Left hindlimb (tissue), 1 donor: ENCODE measurements at regions not wholly inside any gene's neighbourhood (a gene's known extent, or its start where the extent isn't known, plus 50 kb on each side); places are given as distances from the start of the nearest gene placed in this dataset.
"Not testable (repeated sequence)": the region's sequence is repeated elsewhere in the genome, so short reads cannot be mapped to it uniquely, and the experiment has no call there.

Experiments used
- DNase-seq: peaks from one replicate; pipeline ENCODE4 v3.0.0-alpha.2; 2018

DNA sequence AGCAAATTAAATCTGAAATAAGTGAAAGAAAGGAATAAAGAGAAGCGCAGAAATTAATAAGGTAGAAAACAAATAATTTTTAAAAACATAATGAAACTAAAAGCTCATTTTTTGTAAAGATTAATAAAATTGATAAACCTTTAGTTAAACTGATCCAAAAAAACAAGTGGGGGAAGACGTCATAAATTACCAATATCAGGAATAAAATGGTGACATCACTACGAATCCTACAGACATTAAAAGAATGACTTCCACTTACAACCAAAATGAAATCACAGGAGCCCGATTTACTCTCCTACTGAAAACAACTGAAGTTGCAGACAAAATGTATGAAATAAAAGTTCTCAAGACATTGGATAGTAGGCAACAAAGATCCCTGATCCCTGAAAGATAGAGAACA, 68.1 kb upstream of the IFFO2 start:
- DNase-seq = no peak

DNA sequence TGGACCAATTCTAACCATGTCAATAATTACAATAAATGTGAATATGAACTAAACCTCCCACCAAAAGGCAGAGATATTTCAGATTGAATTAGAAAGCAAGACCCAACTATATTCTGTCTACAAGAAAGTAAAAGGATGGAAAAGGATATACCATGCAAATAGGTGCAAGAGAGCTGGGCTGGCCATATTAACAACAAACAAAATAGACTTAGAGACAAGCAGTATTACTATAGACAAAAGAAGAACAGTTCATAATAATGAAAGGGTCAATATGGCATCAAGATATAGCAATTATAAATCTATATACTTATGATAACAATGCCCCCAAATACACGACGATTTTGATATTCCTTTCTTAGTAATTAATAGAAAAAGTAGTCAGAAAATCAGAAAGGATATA, 67.3 kb upstream of the IFFO2 start:
- DNase-seq = no peak

DNA sequence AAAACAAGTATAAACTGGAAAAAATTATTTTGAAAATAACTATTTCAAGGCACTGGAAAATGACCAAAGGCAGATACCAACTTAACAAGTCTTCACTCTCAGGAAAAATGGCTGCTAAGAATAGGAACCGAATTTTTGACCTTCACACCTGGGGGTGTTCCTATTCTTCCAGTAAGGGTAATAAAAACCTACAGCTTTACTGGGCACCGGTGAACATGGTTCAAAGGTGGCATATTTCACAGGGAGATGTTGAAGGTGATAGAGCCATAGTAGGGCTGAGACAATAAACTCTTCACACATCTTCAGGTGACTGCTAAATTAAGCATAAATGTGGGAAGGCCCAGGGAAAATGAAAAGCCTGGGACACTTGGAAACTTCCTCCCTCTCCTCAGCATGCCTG, 65.4 kb upstream of the IFFO2 start:
- no peak for DNase-seq

DNA sequence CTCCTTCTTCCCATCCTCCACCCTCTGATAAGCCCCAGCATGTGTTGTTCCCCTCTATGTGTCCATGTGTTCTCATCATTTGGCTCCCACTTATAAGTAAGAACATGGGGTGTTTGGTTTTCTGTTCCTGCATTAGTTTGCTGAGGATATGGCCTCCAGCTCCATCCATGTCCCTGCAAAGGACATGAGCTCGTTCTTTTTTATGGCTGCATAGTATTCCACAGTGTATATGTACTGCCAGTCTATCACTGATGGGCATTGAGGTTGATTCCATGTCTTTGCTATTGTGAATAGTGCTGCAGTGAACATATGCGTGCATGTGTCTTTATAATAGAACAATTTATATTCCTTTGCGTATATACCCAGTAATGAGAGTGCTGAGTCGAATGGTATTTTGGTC, 62.8 kb upstream of the IFFO2 start:
- not testable (repeated sequence) for DNase-seq

DNA sequence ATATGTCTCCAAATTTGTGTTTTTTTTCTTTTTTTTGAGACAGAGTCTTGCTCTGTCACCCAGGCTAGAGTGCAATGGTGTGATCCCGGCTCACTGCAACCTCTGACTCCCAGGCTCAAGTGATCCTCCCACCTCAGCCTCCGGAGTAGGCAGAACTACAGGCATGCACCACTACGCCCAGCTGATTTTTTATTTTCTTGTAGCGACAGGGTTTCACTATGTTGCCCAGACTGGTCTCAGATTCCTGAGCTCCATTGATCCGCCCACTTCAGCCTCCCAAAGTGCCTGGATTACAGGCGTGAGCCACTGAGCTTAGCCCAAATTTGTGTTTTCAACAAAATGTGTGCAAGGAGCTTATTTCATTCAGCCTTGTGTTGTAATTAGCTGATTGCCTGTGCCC, 59.0 kb upstream of the IFFO2 start:
- DNase-seq = no peak

DNA sequence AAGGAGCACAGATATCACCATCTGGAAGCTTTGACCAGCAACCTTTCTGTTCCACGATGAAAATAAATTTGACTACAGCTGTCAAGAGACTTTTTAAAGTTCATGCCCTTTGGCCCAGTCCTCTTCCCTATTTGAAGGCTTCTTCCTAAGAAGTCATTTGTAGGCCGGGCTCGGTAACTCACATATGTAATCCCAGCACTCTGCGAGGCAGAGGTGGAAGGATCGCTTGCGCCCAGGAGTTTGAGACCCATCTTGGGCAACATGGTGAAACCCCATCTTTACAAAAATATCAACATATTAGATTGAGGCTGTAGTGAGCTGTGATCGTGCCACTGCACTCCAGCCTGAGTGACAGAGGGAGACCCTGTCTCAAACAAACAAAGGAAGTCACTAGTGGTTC, 58.3 kb upstream of the IFFO2 start:
- DNase-seq = no peak

DNA sequence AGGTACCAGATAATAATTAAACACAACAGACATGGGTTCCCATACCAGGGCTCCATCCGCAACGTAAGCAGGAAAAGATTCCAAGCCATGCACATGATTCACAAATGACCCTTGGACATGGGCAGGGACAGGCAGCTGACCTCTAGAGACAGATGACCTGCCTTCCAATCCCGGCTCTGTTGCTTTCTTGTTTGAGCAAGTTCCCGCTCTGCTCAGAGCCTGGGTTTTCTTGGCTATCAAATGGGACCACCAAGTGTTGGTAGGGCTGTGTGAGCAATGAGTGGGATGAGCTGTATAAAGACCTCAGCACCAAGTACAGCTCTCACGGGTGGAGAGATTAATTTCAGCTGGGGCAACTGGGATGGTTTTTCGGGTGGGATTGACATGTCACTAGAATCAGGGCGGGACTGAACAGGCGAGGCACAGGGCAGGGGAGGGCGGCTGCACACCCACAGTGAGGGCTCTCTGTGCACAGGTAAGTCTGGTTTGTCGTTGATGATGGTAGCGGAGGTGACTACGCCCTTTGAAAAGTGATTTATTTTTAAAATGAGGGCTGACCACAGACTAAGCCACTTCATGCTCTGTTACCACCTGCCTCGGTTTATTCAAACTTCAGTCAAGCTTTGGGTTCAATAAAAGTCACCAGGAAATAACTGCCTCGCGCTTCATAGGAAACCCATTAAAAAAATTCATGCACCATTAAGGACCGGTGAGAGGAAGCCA, 57.5 kb upstream of the IFFO2 start:
- DNase-seq = no peak

DNA sequence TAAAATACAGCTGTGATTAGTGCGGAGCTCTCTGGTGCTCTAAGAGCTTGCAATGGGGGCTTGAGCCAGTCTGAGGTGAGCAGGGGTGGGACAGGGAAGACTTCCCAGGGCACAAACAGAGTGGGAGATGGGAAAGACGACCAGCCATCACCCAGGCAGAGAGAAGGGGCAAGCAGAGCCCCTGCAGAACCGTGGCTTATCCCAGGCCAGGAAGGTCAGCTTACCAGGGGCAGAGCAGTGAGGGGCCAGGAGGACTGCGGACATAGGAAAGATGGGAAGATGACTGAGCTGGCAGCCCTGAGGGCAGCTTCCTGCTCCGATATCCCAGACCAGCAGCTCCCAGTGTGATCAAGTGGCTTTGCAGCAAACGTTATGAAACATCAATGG, 55.4 kb upstream of the IFFO2 start:
- no peak for DNase-seq

DNA sequence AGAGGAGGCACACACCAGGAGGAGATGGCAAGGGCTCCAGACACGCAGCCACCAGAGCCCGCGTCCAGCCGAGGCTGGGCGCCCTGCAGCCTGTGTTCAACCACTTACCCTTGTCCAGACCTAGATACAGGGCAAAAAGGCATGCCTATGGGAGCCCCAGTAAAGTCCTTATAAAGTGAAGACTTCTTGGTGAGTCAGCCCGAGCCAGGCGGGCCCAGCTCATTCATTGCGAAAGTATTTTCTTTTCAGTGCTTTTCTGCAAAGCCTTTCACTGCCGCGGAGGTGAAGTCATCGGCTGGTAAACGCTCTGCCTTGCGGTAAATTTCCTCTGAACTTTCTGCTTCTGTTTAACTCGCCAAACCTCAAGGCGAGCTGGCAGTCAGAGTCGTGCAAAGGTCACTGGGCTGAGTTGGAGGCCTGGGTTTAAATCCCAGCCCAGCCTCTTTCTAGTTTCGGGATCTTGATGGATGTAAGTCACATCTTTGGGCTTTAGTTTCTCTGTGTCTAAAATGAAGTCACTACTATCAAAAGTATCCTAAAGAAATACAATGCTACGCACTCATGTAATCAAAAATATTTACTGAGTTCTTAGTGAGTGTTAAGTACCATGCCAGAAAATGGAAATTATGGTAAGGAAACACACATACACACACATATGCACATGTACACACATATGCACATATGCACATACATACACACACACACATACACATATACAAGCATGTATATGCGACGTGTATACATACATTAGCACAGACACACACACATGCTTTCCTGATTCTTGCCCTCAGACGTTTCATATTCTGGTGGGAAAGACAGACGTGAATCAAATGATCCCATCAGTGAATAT, 54.7 kb upstream of the IFFO2 start:
- DNase-seq = peak; percentile 71

DNA sequence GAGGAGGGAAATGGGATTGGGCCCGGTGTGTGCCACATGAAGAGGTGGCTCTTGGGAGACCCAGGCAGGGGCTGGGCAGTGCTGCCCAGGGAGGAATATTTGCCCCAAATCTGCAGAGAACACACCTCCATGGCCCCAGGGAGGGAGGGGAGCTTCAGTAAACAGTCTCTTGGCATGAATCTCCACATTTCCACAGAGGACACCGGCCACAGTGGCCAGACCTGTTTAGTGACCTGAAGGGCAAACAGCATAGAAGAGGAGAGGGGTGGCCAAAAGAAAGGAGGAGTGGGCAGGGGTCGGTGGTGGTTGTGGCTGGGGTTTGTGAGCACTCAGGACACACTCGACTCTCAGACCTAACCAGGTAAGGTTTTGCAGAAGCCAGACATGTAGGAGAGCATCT, 54.0 kb upstream of the IFFO2 start:
- DNase-seq = no peak

DNA sequence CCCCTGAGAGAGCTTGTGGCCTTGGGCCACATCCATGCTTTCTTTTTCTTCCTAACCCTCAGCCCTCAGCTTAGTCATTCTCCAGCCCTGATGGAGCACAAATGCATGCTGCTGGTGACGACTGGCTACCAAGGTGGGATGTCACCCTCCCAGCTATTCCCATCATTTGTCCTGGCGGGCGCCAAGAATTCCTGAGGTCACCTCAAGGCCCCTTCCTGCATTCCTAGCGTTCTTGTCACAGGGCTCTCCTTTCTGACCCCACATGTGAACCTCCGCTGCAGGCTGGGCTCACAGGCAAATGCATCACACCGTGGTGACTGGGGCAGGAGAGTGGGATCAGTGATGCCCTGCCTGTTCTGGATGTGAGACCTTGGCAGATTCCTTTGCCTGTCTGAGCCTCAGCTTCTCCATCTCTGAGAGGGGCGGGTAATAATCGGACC, 53.4 kb upstream of the IFFO2 start:
- no peak for DNase-seq

DNA sequence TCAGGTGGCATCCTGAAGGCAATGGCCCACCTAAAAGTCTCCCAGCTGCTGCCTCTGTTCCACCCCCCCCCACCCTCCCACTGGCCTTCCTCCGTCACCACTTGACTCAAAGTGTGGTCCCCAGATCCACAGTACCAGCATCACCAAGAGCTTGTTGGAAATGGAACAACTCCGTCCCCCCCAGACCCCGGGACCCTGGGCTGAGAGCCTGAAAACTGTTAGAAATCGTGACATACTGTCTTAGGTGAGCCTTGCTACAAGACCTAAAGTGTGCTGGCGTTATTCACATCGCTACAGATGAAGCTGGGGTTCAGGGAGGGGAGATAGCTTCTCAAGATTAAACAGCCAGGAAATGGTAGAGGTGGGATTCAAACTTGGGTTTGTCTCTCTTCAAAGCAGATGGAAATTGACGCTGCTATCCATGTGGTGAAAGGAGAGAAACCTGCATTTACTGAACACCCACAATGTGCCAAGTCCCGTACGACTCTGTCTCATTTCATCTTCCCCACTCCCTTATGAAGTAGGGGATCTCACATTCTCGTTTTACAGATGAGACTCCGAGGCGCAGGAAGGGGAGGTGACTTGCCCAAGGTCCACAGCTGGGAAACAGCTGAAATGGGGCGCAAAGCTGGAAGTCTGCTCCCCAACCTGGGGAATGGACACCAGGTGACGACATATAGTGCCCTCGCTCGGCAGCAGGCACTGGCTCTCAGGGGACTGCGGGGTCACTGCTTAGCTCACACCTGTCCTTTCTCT, 52.8 kb upstream of the IFFO2 start:
- no peak for DNase-seq

DNA sequence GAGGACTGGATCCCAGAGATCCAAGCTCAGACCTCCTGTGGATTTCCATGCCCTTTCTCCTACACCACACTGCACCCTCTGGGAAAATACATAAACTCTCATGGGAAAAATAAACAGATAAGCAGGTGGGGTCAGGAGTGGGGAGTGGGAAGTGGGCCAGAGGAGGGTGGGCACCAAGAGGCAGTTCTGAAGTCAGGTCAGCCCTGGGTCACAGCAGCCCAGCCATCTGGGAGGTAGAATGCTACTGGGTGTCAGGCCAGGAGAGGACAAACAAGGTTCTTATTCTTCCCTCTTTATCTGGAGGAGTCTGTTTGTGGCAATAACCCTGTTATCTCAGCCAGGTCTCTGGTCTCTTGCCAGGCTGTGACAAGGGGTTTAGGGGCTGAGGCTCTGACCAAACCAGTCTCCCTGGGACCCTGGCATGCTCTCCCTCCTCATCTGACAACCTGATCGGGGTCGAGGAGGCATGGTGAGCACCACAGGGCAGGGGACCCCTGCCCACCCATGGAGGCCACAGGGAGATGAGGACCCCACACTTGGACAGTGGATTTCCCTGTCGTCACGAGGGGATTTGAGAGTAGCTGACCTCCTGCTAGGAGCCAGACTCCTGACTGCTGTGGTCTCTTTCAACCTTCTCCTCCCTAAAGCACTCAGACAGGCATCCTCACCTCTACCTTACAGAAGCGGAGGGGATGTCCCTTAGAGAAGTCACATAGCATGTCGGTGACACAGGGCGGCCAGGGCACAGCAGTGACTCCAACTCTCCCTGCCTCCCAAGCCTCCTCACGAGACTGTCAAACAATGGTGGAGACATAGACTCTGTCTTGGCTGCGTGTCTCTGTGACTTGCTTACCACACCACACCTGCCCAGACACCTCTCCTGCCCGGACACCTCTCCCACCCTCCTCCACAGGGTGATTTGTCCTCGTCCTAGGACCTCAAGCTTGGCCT, 51.3 kb upstream of the IFFO2 start:
- no peak for DNase-seq

DNA sequence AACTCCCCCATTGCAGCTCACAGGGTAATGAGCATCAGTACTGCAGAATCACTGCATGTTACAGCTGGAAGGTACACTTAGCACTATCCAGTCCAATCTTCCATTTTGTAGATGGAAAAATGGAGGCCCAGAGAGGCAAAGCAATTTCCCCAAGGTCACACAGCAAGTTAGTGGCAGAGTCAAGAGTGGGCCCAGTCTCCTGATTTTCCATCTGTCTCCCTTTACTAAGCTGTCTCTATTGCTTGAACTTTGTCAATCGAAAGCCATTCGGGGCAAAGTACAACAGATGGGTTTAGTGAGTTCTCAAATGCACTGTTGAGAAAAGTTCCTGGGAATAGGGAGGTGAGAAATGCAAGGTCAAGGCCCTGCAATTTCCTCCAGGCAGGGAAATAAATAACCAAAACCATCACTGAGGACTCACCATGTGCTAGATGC, 50.4 kb upstream of the IFFO2 start:
- DNase-seq = no peak
